ENCODE measurements at regions not wholly inside any gene's neighbourhood (a gene's known extent, or its start where the extent isn't known, plus 50 kb on each side); places are given as distances from the start of the nearest gene placed in this dataset.

DNA sequence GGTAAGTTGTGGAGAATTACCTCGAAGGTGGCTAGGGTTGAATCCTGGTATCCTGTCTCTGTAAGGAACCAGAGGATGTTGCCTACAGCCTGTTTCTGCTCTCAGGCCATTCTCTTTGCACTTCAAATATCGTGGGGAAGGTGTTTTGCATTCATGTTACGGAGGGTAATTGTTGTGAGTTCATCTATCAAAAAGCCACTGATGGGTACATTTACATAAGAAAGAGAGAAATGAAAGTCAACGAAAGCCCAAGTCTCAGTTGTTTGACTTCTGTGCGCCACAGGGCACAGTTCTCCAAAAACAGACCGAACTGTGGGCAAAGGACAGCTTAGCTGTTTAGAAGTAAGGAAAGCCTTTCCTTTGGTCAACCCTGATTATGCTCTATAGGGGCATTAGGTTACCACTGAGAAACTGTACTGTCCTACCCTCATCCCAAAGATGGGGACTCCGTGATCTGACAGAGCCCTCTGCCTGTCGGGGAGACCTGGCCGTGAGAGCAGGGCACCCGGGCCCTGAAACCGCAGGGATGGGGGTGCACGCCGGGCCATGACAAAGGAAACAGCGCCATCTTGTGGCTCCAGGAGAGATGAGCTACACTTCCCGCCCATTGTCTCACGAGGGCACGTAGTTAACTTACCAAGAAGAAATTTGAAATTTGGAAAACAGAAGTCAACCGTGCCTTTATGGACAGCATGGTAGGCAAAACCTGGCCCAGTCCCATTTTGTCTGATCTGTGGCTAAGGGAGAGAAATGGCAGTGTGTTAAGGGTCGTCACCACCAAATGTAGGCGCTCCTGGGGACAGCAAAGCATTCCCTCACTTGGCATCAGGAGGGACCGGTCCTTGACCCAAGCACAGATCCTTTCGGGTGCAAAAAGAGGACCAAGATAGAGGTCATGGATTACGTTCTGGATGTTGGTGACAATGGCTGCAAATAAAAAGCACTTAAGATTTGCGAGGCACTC is 74.5 kb upstream of the DYNLRB2 start:
- peak; percentile 64 for DNase-seq
- no peaks in the 10 kb centered on the region for H3K9me3 ChIP-seq
- TF ChIP-seq, protein P1, sequence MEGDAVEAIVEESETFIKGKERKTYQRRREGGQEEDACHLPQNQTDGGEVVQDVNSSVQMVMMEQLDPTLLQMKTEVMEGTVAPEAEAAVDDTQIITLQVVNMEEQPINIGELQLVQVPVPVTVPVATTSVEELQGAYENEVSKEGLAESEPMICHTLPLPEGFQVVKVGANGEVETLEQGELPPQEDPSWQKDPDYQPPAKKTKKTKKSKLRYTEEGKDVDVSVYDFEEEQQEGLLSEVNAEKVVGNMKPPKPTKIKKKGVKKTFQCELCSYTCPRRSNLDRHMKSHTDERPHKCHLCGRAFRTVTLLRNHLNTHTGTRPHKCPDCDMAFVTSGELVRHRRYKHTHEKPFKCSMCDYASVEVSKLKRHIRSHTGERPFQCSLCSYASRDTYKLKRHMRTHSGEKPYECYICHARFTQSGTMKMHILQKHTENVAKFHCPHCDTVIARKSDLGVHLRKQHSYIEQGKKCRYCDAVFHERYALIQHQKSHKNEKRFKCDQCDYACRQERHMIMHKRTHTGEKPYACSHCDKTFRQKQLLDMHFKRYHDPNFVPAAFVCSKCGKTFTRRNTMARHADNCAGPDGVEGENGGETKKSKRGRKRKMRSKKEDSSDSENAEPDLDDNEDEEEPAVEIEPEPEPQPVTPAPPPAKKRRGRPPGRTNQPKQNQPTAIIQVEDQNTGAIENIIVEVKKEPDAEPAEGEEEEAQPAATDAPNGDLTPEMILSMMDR (IDR thresholded peaks at IDR 0.05) = peak; percentile 74
- intact Hi-C loops (cut with DNase I) = no loop called here
- H3K27ac ChIP-seq = no peak overlapping the region
- H3K4me1 ChIP-seq = no peaks in the 10 kb centered on the region
- H3K4me3 ChIP-seq = no peak overlapping the region
- peak; percentile 89 for ATAC-seq
- H3K27me3 ChIP-seq = no peaks in the 10 kb centered on the region
- H3K36me3 ChIP-seq = no peaks in the 10 kb centered on the region

DNA sequence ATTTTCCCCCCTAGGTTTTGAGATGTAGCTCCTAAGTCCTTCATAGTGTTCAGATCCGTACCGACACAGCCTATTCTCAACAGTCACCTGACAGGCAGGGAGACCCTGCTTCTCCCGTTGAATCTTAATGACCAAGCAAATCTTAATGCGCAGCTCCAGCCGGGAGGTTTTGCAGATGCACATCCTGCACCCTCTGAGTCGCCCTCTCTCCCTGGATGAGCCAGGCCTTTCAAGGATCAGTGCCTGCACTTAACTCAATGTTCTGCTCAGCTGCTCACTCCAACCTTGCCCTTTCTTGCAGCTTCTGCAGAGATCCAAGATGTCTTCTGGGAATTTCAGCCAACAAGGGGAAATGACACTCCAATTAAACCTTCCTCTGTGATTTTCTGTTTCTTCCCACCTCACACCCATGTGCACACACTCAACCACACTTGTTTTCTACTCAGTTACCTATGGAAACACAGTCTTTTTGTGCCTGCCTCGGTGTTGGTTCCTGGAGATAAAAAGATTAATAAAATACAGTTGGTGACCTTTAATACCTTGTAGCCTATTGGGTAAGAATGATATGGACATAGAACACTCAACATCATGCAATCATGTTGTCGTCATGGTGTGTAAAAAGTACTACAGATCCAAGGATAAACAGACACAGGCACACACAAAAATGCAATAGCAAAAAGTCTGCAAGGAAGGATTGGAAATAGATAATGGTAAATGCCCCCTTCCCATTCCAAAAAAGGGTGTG is 76.9 kb upstream of the DYNLRB2 start:
- no peaks in the 10 kb centered on the region for H3K36me3 ChIP-seq

DNA sequence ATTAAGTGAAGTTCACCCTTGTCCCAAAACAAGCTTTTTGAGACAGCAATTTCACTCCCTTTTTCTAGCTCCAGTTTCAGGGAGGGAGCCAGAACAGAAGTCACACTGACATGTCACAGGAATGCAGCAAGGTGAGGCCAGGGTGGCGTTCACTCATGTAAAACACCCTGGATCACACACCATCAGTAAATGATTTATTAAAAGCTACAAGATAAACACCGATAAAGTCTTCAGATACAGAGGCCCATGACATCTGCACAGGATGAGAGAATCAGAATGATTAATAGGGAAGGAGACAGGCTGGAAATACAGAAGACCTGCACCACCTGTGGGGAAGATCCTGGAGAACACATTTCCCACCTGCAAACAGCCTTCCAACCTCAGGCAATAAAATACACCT is 77.5 kb upstream of the DYNLRB2 start:
- H3K27me3 ChIP-seq = no peaks in the 10 kb centered on the region
- intact Hi-C loops (cut with DNase I) = no loop called here
- H3K4me1 ChIP-seq = no peaks in the 10 kb centered on the region
- no peak for DNase-seq
- H3K36me3 ChIP-seq = no peaks in the 10 kb centered on the region
- H3K27ac ChIP-seq = no peak overlapping the region
- no peaks in the 10 kb centered on the region for H3K9me3 ChIP-seq
- ATAC-seq = no peak
- TF ChIP-seq, protein P1 (IDR thresholded peaks at IDR 0.05) = no peak
- H3K4me3 ChIP-seq = no peak overlapping the region

More for the DNA sequence above, 76.9 kb upstream of the DYNLRB2 start:
- intact Hi-C loops (cut with DNase I) = no loop called here
- H3K4me1 ChIP-seq = no peaks in the 10 kb centered on the region
- H3K9me3 ChIP-seq = no peaks in the 10 kb centered on the region
- no peak for ATAC-seq
- H3K27me3 ChIP-seq = no peaks in the 10 kb centered on the region
- TF ChIP-seq, protein P1 (IDR thresholded peaks at IDR 0.05) = no peak
- DNase-seq = no peak
- H3K4me3 ChIP-seq = no peak overlapping the region
- no peak overlapping the region for H3K27ac ChIP-seq

DNA sequence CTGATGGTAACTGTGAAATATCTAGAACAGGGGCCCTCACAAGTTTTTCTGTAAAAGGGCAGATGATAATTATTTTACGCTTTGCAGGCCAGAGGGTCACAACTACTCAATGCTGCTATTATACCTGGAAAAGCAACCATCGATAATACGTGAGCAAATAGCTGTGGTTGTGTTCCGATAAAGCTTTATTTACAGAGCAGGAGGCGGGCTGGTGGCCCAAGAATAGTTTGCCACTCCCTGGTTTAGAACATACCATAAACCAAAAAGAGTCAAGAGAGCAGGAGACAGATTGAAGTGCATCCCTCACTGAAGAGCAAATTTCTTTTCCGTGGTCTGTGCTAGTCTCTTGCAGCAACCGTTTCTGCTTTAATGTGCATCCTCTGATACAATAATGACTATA is 77.9 kb upstream of the DYNLRB2 start:
- Histone ChIP-seq H3K4me1 (no peaks in the 10 kb centered on the region), H3K4me3 (no peak overlapping the region), H3K9me3 (no peaks in the 10 kb centered on the region), H3K27me3 (no peaks in the 10 kb centered on the region), H3K27ac (no peak overlapping the region), H3K36me3 (no peaks in the 10 kb centered on the region)
- TF ChIP-seq, protein P1 (IDR thresholded peaks at IDR 0.05) = no peak
- no peak for DNase-seq
- no peak for ATAC-seq
- intact Hi-C loops (cut with DNase I) = no loop called here

DNA sequence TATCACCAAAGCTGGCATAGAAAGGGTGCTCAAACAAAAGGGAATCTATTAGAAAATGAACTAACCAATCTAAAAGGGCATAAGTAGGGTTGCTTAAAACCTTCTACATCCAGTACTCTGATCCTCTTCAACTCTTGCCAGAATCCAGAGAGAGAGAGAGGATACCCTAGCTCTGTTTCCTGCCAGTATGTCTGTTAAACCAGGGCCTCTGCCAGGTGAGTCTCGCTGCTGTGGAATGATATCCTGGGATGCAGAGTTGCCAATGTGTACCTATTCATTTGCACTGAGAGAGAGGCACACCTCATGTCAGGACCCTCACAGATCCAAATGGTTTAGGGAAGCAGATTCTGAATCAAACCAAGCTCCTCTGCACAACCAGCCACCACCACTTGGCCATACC is 79.8 kb upstream of the DYNLRB2 start:
- intact Hi-C loops (cut with DNase I) = no loop called here
- Histone ChIP-seq H3K4me3 (no peak overlapping the region), H3K36me3 (no peaks in the 10 kb centered on the region), H3K27me3 (no peaks in the 10 kb centered on the region), H3K9me3 (no peaks in the 10 kb centered on the region), H3K4me1 (no peaks in the 10 kb centered on the region), H3K27ac (no peak overlapping the region)
- ATAC-seq (no peak), DNase-seq (no peak)
- TF ChIP-seq, protein P1 (IDR thresholded peaks at IDR 0.05) = no peak

Data from upper lobe of right lung (tissue), 1 donor.